Trophoblast cell (in vitro differentiated cells and primary cell): ENCODE measurements at regions not wholly inside any gene's neighbourhood (a gene's known extent, or its start where the extent isn't known, plus 50 kb on each side); places are given as distances from the start of the nearest gene placed in this dataset.
"Not testable (repeated sequence)": the region's sequence is repeated elsewhere in the genome, so short reads cannot be mapped to it uniquely, and the experiment has no call there.

Experiments used
- DNase-seq, 2 donors: peaks; one replicate each; pipeline ENCODE4 v3.0.0-alpha.2; 2016
- H2AFZ ChIP-seq: 2 replicates; pipeline ENCODE4 v1.6.1; 2013; ENCODE audit warnings: low read length, moderate library complexity, mild to moderate bottlenecking; ENCODE audit not compliant: insufficient read depth, poor library complexity
- H2AK5ac ChIP-seq: 2 replicates; pipeline ENCODE4 v1.6.1; 2013; ENCODE audit warnings: mild to moderate bottlenecking, low read length
- H2BK120ac ChIP-seq: 2 replicates; pipeline ENCODE4 v1.6.1; 2013; ENCODE audit warnings: low read length, mild to moderate bottlenecking, moderate library complexity; ENCODE audit not compliant: insufficient read depth, poor library complexity
- H2BK12ac ChIP-seq: 2 replicates; pipeline ENCODE4 v1.6.1; 2013; ENCODE audit warnings: mild to moderate bottlenecking, low read length, moderate library complexity
- H2BK5ac ChIP-seq: 2 replicates; pipeline ENCODE4 v1.6.1; 2013; ENCODE audit warnings: low read length, low read depth, moderate library complexity, mild to moderate bottlenecking; ENCODE audit not compliant: poor library complexity
- H3K14ac ChIP-seq: 2 replicates; pipeline ENCODE4 v1.6.1; 2013; ENCODE audit warnings: mild to moderate bottlenecking, low read length
- H3K18ac ChIP-seq: 2 replicates; pipeline ENCODE4 v1.6.1; 2013; ENCODE audit warnings: mild to moderate bottlenecking, low read length
- H3K23ac ChIP-seq: 2 replicates; pipeline ENCODE4 v1.6.1; 2013; ENCODE audit warnings: low read length
- H3K27ac ChIP-seq: 2 replicates; pipeline ENCODE4 v1.5.1; 2013; ENCODE audit warnings: low read depth, mild to moderate bottlenecking, inconsistent platforms, low read length, moderate library complexity
- H3K27me3 ChIP-seq: 2 replicates; pipeline ENCODE4 v1.6.1; 2013; ENCODE audit warnings: inconsistent platforms, mild to moderate bottlenecking, low read length, moderate library complexity; ENCODE audit not compliant: insufficient read depth
- H3K36me3 ChIP-seq, 2 experiments: 1 replicate in 1 of 2; 2 replicates in 1 of 2; pipeline ENCODE4 v1.6.1; 2013; ENCODE audit warnings: low read length in 2 of 2, mild to moderate bottlenecking in 2 of 2, moderate library complexity in 1 of 2; ENCODE audit not compliant: insufficient read depth in 2 of 2, control insufficient read depth in 1 of 2
- H3K4ac ChIP-seq: 2 replicates; pipeline ENCODE4 v1.6.1; 2013; ENCODE audit warnings: low read depth, mild to moderate bottlenecking, low read length, moderate library complexity
- H3K4me1 ChIP-seq, 2 experiments: 1 replicate in 1 of 2; 2 replicates in 1 of 2; pipeline ENCODE4 v1.6.1; 2013; ENCODE audit warnings: low read length in 2 of 2, mild to moderate bottlenecking in 2 of 2, moderate library complexity in 1 of 2; ENCODE audit not compliant: insufficient read depth in 2 of 2, control insufficient read depth in 1 of 2
- H3K4me2 ChIP-seq: 2 replicates; pipeline ENCODE4 v1.6.1; 2013; ENCODE audit warnings: inconsistent platforms, mild to moderate bottlenecking, low read length, moderate library complexity
- H3K4me3 ChIP-seq: 2 replicates; pipeline ENCODE4 v1.5.1; 2013; ENCODE audit warnings: mild to moderate bottlenecking, low read depth, low read length, inconsistent platforms
- H3K79me1 ChIP-seq: one replicate; pipeline ENCODE4 v1.6.1; 2013; ENCODE audit warnings: low read length
- H3K79me2 ChIP-seq: 2 replicates; pipeline ENCODE4 v1.6.1; 2013; ENCODE audit warnings: low read length, mild to moderate bottlenecking; ENCODE audit not compliant: control insufficient read depth, insufficient read depth, poor library complexity
- H3K9ac ChIP-seq: 2 replicates; pipeline ENCODE4 v1.6.1; 2013; ENCODE audit warnings: mild to moderate bottlenecking, low read length
- H3K9me3 ChIP-seq: 2 replicates; pipeline ENCODE4 v1.6.1; 2013; ENCODE audit warnings: low read depth, mild to moderate bottlenecking, control low read depth, inconsistent platforms, low read length; ENCODE audit not compliant: insufficient read depth
- H4K12ac ChIP-seq: 2 replicates; pipeline ENCODE4 v1.6.1; 2013; ENCODE audit warnings: low read depth, mild to moderate bottlenecking, low read length, moderate library complexity
- H4K8ac ChIP-seq: 2 replicates; pipeline ENCODE4 v1.6.1; 2013; ENCODE audit warnings: low read depth, mild to moderate bottlenecking, low read length, moderate library complexity
- H4K91ac ChIP-seq: one replicate; pipeline ENCODE4 v1.6.1; 2013; ENCODE audit warnings: low read depth, mild to moderate bottlenecking, low read length, moderate library complexity
- WGBS: extraction: QIAGEN DNeasy Blood & Tissue Kit; methylation state at CpG from one replicate; pipeline ENCODE4 v1.1.7; 2013; ENCODE audit warnings: missing lambda C conversion rate; ENCODE audit not compliant: insufficient read length, insufficient coverage; ENCODE audit errors: extremely low coverage; 5-methylcytosine and 5-hydroxymethylcytosine counted together

GRCh38 chr3:10657339-10657738 is 152.0 kb upstream of the ATP2B2 start:
- H2BK5ac ChIP-seq, H3K18ac ChIP-seq, H2AFZ ChIP-seq, H3K4ac ChIP-seq, H3K23ac ChIP-seq, H3K14ac ChIP-seq, H2AK5ac ChIP-seq, H3K4me3 ChIP-seq, H3K79me2 ChIP-seq, H3K9me3 ChIP-seq, H4K12ac ChIP-seq, H3K27me3 ChIP-seq, H3K27ac ChIP-seq, H2BK12ac ChIP-seq, DNase-seq, H3K9ac ChIP-seq, H3K79me1 ChIP-seq, H3K4me1 ChIP-seq, H3K36me3 ChIP-seq, H2BK120ac ChIP-seq, H4K91ac ChIP-seq, H4K8ac ChIP-seq, H3K4me2 ChIP-seq: not testable (repeated sequence)
- WGBS: no CpG with 5 or more reads among the region's 5 CpGs

GRCh38 chr3:10665592-10665991 is 150.4 kb upstream of the SLC6A11 start:
- Histone ChIP-seq H3K14ac (no peak overlapping the region), H3K4ac (no peak overlapping the region), H3K4me1 (no peaks in the 10 kb centered on the region), H3K9me3 (peaks cover 2% of the 10 kb centered on the region), H2BK5ac (no peak overlapping the region), H3K9ac (no peak overlapping the region), H2AK5ac (no peak overlapping the region), H3K4me3 (no peak overlapping the region), H4K91ac (no peak overlapping the region), H4K12ac (no peak overlapping the region), H2AFZ (no peak overlapping the region), H2BK120ac (no peak overlapping the region), H3K79me2 (no peaks in the 10 kb centered on the region), H3K36me3 (no peaks in the 10 kb centered on the region), H3K23ac (no peak overlapping the region), H3K27ac (no peak overlapping the region), H3K27me3 (no peaks in the 10 kb centered on the region), H2BK12ac (no peak overlapping the region), H3K4me2 (no peak overlapping the region), H3K79me1 (no peaks in the 10 kb centered on the region), H3K18ac (no peak overlapping the region), H4K8ac (no peak overlapping the region)
- WGBS: no CpG with 5 or more reads among the region's 1 CpG
- no peak for DNase-seq

GRCh38 chr3:10666621-10667020 is 149.4 kb upstream of the SLC6A11 start:
- no peak overlapping the region for H3K23ac ChIP-seq
- H3K4me1 ChIP-seq: no peaks in the 10 kb centered on the region
- no peak overlapping the region for H3K4me3 ChIP-seq
- no peak overlapping the region for H3K4me2 ChIP-seq
- peaks cover 2% of the 10 kb centered on the region for H3K9me3 ChIP-seq
- no peak overlapping the region for H2AFZ ChIP-seq
- H2AK5ac ChIP-seq: no peak overlapping the region
- no peak overlapping the region for H4K91ac ChIP-seq
- H2BK120ac ChIP-seq: no peak overlapping the region
- H2BK12ac ChIP-seq: no peak overlapping the region
- H3K9ac ChIP-seq: no peak overlapping the region
- no peak overlapping the region for H3K4ac ChIP-seq
- H4K12ac ChIP-seq: no peak overlapping the region
- no peaks in the 10 kb centered on the region for H3K36me3 ChIP-seq
- no peak for DNase-seq
- no peak overlapping the region for H4K8ac ChIP-seq
- no peak overlapping the region for H3K27ac ChIP-seq
- H2BK5ac ChIP-seq: no peak overlapping the region
- WGBS: no CpG with 5 or more reads among the region's 6 CpGs
- H3K18ac ChIP-seq: no peak overlapping the region
- H3K79me2 ChIP-seq: no peaks in the 10 kb centered on the region
- no peaks in the 10 kb centered on the region for H3K27me3 ChIP-seq
- H3K79me1 ChIP-seq: no peaks in the 10 kb centered on the region
- no peak overlapping the region for H3K14ac ChIP-seq

GRCh38 chr3:10667269-10667668 is 148.8 kb upstream of the SLC6A11 start:
- no peak overlapping the region for H4K12ac ChIP-seq
- no peak overlapping the region for H3K23ac ChIP-seq
- H3K79me1 ChIP-seq: no peaks in the 10 kb centered on the region
- no peak overlapping the region for H2AK5ac ChIP-seq
- no peak overlapping the region for H4K91ac ChIP-seq
- no peak overlapping the region for H3K27ac ChIP-seq
- no CpG with 5 or more reads among the region's 8 CpGs for WGBS
- no peak overlapping the region for H2BK120ac ChIP-seq
- H4K8ac ChIP-seq: no peak overlapping the region
- no peaks in the 10 kb centered on the region for H3K79me2 ChIP-seq
- no peaks in the 10 kb centered on the region for H3K36me3 ChIP-seq
- H3K9ac ChIP-seq: no peak overlapping the region
- H2BK12ac ChIP-seq: no peak overlapping the region
- no peak overlapping the region for H3K4me2 ChIP-seq
- H3K4ac ChIP-seq: no peak overlapping the region
- H3K18ac ChIP-seq: no peak overlapping the region
- DNase-seq: no peak
- no peak overlapping the region for H3K14ac ChIP-seq
- no peak overlapping the region for H2BK5ac ChIP-seq
- no peaks in the 10 kb centered on the region for H3K27me3 ChIP-seq
- no peak overlapping the region for H2AFZ ChIP-seq
- H3K4me1 ChIP-seq: no peaks in the 10 kb centered on the region
- H3K4me3 ChIP-seq: no peak overlapping the region
- H3K9me3 ChIP-seq: peaks cover 2% of the 10 kb centered on the region
